GM23338 (cell line): ENCODE measurements at regions not wholly inside any gene's neighbourhood (a gene's known extent, or its start where the extent isn't known, plus 50 kb on each side); places are given as distances from the start of the nearest gene placed in this dataset.

Source experiments
- ATAC-seq: fragments of 200-7000 bp; cut with Tn5 transposase; 3 replicates; pipeline ENCODE4 v1.9.1; 2020
- DNase-seq: peaks from one replicate; pipeline ENCODE4 v3.0.0-alpha.2; 2015; ENCODE audit warnings: low spot score
- H2AFZ ChIP-seq: fragments of 200-600 bp; sonication (generic); 2 replicates; pipeline ENCODE4 v1.8.0; 2016; ENCODE audit warnings: antibody characterized with exemption, mild to moderate bottlenecking, moderate library complexity
- H3F3A ChIP-seq: fragments of 200-600 bp; sonication (generic); replicated peaks from 2 replicates; pipeline ENCODE4 v1.8.0; 2017; ENCODE audit warnings: antibody characterized with exemption, mixed run types, low read depth
- H3K27ac ChIP-seq: fragments of 200-600 bp; sonication (generic); 2 replicates; pipeline ENCODE4 v1.6.1; 2016; ENCODE audit warnings: low read depth
- H3K27me3 ChIP-seq: fragments of 200-600 bp; sonication (generic); 2 replicates; pipeline ENCODE4 v1.8.0; 2016; ENCODE audit warnings: mild to moderate bottlenecking, mixed run types, moderate library complexity; ENCODE audit not compliant: insufficient read depth
- H3K36me3 ChIP-seq: fragments of 200-600 bp; sonication (generic); 2 replicates; pipeline ENCODE4 v1.8.0; 2016; ENCODE audit warnings: mild to moderate bottlenecking; ENCODE audit not compliant: insufficient read depth
- H3K4me1 ChIP-seq: fragments of 200-600 bp; sonication (generic); 2 replicates; pipeline ENCODE4 v1.8.0; 2016; ENCODE audit warnings: mild to moderate bottlenecking, moderate library complexity; ENCODE audit not compliant: insufficient read depth
- H3K4me2 ChIP-seq: fragments of 200-600 bp; sonication (generic); 2 replicates; pipeline ENCODE4 v1.7.1; 2017; ENCODE audit warnings: mixed run types
- H3K4me3 ChIP-seq: fragments of 200-600 bp; sonication (generic); 2 replicates; pipeline ENCODE4 v1.6.1; 2016; ENCODE audit warnings: mixed run types
- H3K79me2 ChIP-seq: fragments of 200-600 bp; sonication (generic); replicated peaks from 2 replicates; pipeline ENCODE4 v1.8.0; 2017; ENCODE audit warnings: mild to moderate bottlenecking; ENCODE audit not compliant: insufficient read depth
- H3K9me2 ChIP-seq: fragments of 200-600 bp; sonication (generic); 2 replicates; pipeline ENCODE4 v1.8.0; 2017; ENCODE audit not compliant: insufficient read depth
- H4K20me1 ChIP-seq: fragments of 200-600 bp; sonication (generic); replicated peaks from 2 replicates; pipeline ENCODE4 v1.8.0; 2017; ENCODE audit warnings: mild to moderate bottlenecking; ENCODE audit not compliant: insufficient read depth
- H3K27ac Mint-ChIP-seq: 2 replicates; pipeline ENCODE4 v1.8.0; 2020; ENCODE audit warnings: inconsistent platforms, mild to moderate bottlenecking, moderate library complexity, mixed read lengths
- H3K27me3 Mint-ChIP-seq: 3 replicates; pipeline ENCODE4 v1.8.0; 2022; ENCODE audit warnings: low read depth, mild to moderate bottlenecking, moderate library complexity, mixed read lengths, inconsistent platforms; ENCODE audit not compliant: insufficient read depth, poor library complexity
- H3K36me3 Mint-ChIP-seq: 3 replicates; pipeline ENCODE4 v1.8.0; 2021; ENCODE audit warnings: low read depth, mild to moderate bottlenecking, inconsistent platforms, moderate library complexity, mixed read lengths
- H3K4me1 Mint-ChIP-seq: 3 replicates; pipeline ENCODE4 v1.8.0; 2020; ENCODE audit warnings: mild to moderate bottlenecking, inconsistent platforms, mixed read lengths
- H3K4me3 Mint-ChIP-seq: 3 replicates; pipeline ENCODE4 v1.8.0; 2021; ENCODE audit warnings: moderate library complexity, mild to moderate bottlenecking, inconsistent platforms, mixed read lengths
- H3K9me3 Mint-ChIP-seq: 3 replicates; pipeline ENCODE4 v1.8.0; 2020; ENCODE audit warnings: moderate library complexity, mild to moderate bottlenecking, inconsistent platforms, mixed read lengths
- CREB1 ChIP-seq: fragments of 250-450 bp; sonication (Bioruptor Pico); IDR thresholded peaks from 2 replicates; pipeline ENCODE4 v1.5.0; 2020; ENCODE audit warnings: low read depth, mild to moderate bottlenecking, moderate library complexity
- JUNB ChIP-seq: IDR thresholded peaks from one replicate; pipeline ENCODE4 v1.6.1; 2016; ENCODE audit warnings: antibody characterized with exemption; ENCODE audit not compliant: unreplicated experiment
- NANOG ChIP-seq: IDR thresholded peaks from 2 replicates; pipeline ENCODE4 v1.6.1; 2016; ENCODE audit warnings: antibody characterized with exemption, borderline replicate concordance
- POLR2AphosphoS5 ChIP-seq: IDR thresholded peaks from 2 replicates; pipeline ENCODE4 v1.6.1; 2016; ENCODE audit warnings: antibody characterized with exemption, low read depth
- ZNF331 ChIP-seq: fragments of 250-450 bp; sonication (Bioruptor Pico); IDR thresholded peaks from 2 replicates; pipeline ENCODE4 v1.5.0; 2020; ENCODE audit warnings: low read depth, mild to moderate bottlenecking, moderate library complexity
- TF ChIP-seq, protein P1 (sequence below), 2 experiments: fragments of 200-600 bp in 1 of 2; sonication (generic) in 1 of 2; conservative IDR thresholded peaks; 2 replicates each; pipeline versions ENCODE4 v1.5.1 to v1.6.1; 2016 to 2017; ENCODE audit warnings: antibody characterized with exemption in 2 of 2, low read depth in 2 of 2, mild to moderate bottlenecking in 2 of 2, moderate library complexity in 1 of 2
- TF ChIP-seq, protein P2 (sequence below): IDR thresholded peaks from one replicate; pipeline ENCODE4 v1.6.1; 2018; ENCODE audit warnings: antibody characterized with exemption; ENCODE audit not compliant: unreplicated experiment

DNA sequence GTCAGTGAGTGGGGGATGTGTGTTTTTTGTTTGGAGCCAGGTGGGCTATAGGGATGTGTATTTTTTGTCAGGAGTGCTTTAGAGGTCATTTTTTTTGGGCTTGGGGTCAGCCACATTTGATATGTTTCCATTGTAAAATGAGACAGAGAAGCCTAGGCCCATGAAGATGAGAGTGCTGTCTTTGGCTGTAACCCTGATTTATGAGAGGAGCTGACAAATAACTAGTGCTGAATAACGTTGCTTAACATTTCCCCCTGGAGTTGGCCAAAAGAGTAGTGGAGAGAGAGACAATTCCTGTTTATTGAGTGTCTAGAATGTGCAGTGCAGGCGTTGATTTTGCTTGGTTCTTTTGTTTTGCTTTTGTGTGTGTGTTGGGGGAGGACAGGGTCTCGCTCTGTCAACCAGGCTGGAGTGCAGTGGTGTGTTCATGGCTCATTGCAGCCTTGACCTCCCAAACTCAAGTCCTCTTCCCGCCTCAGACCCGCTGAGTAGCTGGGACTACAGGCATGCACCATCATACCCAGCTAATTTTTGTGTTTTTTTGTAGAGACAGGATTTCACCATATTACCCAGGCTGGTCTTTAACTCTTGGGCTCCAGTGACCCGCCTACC is 64.7 kb downstream of the S1PR1 start:
- H3K9me2 ChIP-seq, result no peaks in the 10 kb centered on the region
- Mint-ChIP-seq H3K4me3 (no peak overlapping the region), H3K27me3 (peaks cover 4% of the 10 kb centered on the region), H3K27ac (no peak overlapping the region), H3K4me1 (peaks cover 4% of the 10 kb centered on the region; the same call in 1 of the 3 replicates), H3K36me3 (no peaks in the 10 kb centered on the region), H3K9me3 (no peaks in the 10 kb centered on the region)
- no peaks in the 10 kb centered on the region for H3K4me1 ChIP-seq
- H3K4me3 ChIP-seq, result no peak overlapping the region
- no peaks in the 10 kb centered on the region for H3K27me3 ChIP-seq
- no peaks in the 10 kb centered on the region for H3K36me3 ChIP-seq
- TF ChIP-seq NANOG (no peak), ZNF331 (CRISPR knock-in tag) (no peak), JUNB (no peak), CREB1 (no peak), POLR2AphosphoS5 (no peak)
- TF ChIP-seq, protein P1, sequence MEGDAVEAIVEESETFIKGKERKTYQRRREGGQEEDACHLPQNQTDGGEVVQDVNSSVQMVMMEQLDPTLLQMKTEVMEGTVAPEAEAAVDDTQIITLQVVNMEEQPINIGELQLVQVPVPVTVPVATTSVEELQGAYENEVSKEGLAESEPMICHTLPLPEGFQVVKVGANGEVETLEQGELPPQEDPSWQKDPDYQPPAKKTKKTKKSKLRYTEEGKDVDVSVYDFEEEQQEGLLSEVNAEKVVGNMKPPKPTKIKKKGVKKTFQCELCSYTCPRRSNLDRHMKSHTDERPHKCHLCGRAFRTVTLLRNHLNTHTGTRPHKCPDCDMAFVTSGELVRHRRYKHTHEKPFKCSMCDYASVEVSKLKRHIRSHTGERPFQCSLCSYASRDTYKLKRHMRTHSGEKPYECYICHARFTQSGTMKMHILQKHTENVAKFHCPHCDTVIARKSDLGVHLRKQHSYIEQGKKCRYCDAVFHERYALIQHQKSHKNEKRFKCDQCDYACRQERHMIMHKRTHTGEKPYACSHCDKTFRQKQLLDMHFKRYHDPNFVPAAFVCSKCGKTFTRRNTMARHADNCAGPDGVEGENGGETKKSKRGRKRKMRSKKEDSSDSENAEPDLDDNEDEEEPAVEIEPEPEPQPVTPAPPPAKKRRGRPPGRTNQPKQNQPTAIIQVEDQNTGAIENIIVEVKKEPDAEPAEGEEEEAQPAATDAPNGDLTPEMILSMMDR (conservative IDR thresholded peaks at IDR 0.05; ENCODE audit: low read depth in 2 of 2), result no peak
- TF ChIP-seq, protein P2, sequence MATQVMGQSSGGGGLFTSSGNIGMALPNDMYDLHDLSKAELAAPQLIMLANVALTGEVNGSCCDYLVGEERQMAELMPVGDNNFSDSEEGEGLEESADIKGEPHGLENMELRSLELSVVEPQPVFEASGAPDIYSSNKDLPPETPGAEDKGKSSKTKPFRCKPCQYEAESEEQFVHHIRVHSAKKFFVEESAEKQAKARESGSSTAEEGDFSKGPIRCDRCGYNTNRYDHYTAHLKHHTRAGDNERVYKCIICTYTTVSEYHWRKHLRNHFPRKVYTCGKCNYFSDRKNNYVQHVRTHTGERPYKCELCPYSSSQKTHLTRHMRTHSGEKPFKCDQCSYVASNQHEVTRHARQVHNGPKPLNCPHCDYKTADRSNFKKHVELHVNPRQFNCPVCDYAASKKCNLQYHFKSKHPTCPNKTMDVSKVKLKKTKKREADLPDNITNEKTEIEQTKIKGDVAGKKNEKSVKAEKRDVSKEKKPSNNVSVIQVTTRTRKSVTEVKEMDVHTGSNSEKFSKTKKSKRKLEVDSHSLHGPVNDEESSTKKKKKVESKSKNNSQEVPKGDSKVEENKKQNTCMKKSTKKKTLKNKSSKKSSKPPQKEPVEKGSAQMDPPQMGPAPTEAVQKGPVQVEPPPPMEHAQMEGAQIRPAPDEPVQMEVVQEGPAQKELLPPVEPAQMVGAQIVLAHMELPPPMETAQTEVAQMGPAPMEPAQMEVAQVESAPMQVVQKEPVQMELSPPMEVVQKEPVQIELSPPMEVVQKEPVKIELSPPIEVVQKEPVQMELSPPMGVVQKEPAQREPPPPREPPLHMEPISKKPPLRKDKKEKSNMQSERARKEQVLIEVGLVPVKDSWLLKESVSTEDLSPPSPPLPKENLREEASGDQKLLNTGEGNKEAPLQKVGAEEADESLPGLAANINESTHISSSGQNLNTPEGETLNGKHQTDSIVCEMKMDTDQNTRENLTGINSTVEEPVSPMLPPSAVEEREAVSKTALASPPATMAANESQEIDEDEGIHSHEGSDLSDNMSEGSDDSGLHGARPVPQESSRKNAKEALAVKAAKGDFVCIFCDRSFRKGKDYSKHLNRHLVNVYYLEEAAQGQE, result no peak
- DNase-seq, result no peak
- H4K20me1 ChIP-seq, result no peaks in the 10 kb centered on the region
- no peaks in the 10 kb centered on the region for H3F3A ChIP-seq
- no peak for ATAC-seq
- no peak overlapping the region for H3K27ac ChIP-seq
- no peaks in the 10 kb centered on the region for H3K79me2 ChIP-seq
- no peak overlapping the region for H3K4me2 ChIP-seq
- H2AFZ ChIP-seq, result peak overlapping the region; percentile 8

DNA sequence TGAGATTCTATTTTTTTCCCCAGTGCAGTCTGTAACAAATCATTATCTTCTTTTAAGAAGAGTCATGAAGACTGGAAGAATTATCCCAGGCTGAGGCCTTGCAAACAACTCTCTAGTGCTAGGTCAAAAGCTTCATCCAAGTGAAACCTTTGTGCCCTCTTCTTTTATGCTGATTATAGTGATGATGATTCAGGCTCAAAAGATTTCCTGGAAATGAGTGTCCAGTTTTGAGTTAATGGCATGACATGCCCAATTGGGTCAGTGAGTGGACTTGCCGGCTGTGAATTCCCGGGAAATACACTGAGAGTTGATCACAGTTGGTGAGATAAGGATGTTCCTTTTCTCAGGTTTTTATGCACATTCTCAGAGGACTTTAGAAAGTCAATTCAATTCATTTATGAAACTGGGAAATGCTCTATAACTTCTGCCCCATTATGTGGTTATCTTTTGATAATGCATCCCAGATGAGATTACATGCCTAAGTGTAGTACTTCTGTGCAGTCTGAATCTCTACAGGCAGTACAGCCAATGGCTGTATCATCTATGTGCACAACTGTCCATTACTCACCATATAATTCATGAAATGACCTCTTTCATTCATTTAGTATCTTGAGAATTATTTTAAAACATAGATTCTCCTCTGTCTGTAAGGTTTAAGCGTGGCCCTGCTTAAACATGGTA is 66.2 kb downstream of the S1PR1 start:
- H3K4me2 ChIP-seq, result no peak overlapping the region
- no peaks in the 10 kb centered on the region for H3K27me3 ChIP-seq
- no peak overlapping the region for H3K4me3 ChIP-seq
- Mint-ChIP-seq H3K27ac (no peak overlapping the region), H3K27me3 (peaks cover 2% of the 10 kb centered on the region), H3K4me1 (peaks cover 4% of the 10 kb centered on the region; the same call in 2 of the 3 replicates), H3K9me3 (no peaks in the 10 kb centered on the region), H3K4me3 (no peak overlapping the region), H3K36me3 (no peaks in the 10 kb centered on the region)
- H3K4me1 ChIP-seq, result no peaks in the 10 kb centered on the region
- no peaks in the 10 kb centered on the region for H3K9me2 ChIP-seq
- H3K79me2 ChIP-seq, result no peaks in the 10 kb centered on the region
- DNase-seq, result no peak
- H2AFZ ChIP-seq, result no peak overlapping the region
- ATAC-seq, result no peak
- H3K36me3 ChIP-seq, result no peaks in the 10 kb centered on the region
- H3K27ac ChIP-seq, result no peak overlapping the region
- H4K20me1 ChIP-seq, result no peaks in the 10 kb centered on the region
- no peaks in the 10 kb centered on the region for H3F3A ChIP-seq
- TF ChIP-seq JUNB, result no peak
- TF ChIP-seq CREB1, result no peak
- TF ChIP-seq, protein P2, result no peak
- no peak for TF ChIP-seq NANOG
